T-helper 1 cell treated with Interleukin-12 subunit alpha and Interleukin-12 subunit beta and Interleukin-4 antibody, amounts not matched to agents 30 ng/mL and 1 ng/mL, for 36 hours (primary cell): ENCODE measurements at regions not wholly inside any gene's neighbourhood (a gene's known extent, or its start where the extent isn't known, plus 50 kb on each side); places are given as distances from the start of the nearest gene placed in this dataset.

Source experiments
- intact Hi-C: fragments of 100-400 bp; cut with micrococcal nuclease; formaldehyde crosslinking; loops from one replicate; pipeline ENCODE4 v1.15.1; 2024

GRCh38 chr9:85264695-85265094 is 477.1 kb downstream of the AGTPBP1 start:
- intact Hi-C loops = no loop called here

GRCh38 chr9:85263288-85263687 is 478.5 kb downstream of the AGTPBP1 start:
- intact Hi-C loops = no loop called here

GRCh38 chr9:85262333-85262732 is 479.4 kb downstream of the AGTPBP1 start:
- intact Hi-C loops = no loop called here

GRCh38 chr9:85260275-85260845 is 481.4 kb downstream of the AGTPBP1 start:
- intact Hi-C loops = no loop called here

GRCh38 chr9:85258823-85259370 is 482.9 kb downstream of the AGTPBP1 start:
- intact Hi-C loops = loop anchor here (1.0 kb wide), 1 partner anchor 862 kb away; no protein-coding TSS in a partner anchor

- intact Hi-C loops = loop anchor here (1.0 kb wide), 1 partner anchor 861 kb away; no protein-coding TSS in a partner anchor
Measured at GRCh38 chr9:85258236-85258635, 483.5 kb downstream of the AGTPBP1 start.

- intact Hi-C loops = no loop called here
Measured at GRCh38 chr9:85249313-85249621, 492.5 kb downstream of the AGTPBP1 start.

- intact Hi-C loops = no loop called here
Measured at GRCh38 chr9:85248514-85249312, 493.0 kb downstream of the AGTPBP1 start.

GRCh38 chr9:85246541-85246940 is 495.2 kb downstream of the AGTPBP1 start:
- intact Hi-C loops = no loop called here

- intact Hi-C loops = no loop called here
Measured at GRCh38 chr9:85244856-85245255, 496.9 kb downstream of the AGTPBP1 start.

GRCh38 chr9:85243977-85244376 is 497.8 kb downstream of the AGTPBP1 start:
- intact Hi-C loops = no loop called here

GRCh38 chr9:85237478-85237877 is 504.3 kb downstream of the AGTPBP1 start:
- intact Hi-C loops = no loop called here

- intact Hi-C loops = no loop called here
Measured at GRCh38 chr9:85230081-85230480, 511.7 kb downstream of the AGTPBP1 start.

GRCh38 chr9:85228111-85228855 is 513.5 kb downstream of the AGTPBP1 start:
- intact Hi-C loops = no loop called here

GRCh38 chr9:85225180-85225579 is 516.6 kb downstream of the AGTPBP1 start:
- intact Hi-C loops = no loop called here

GRCh38 chr9:85224729-85225128 is 517.0 kb downstream of the AGTPBP1 start:
- intact Hi-C loops = no loop called here

- intact Hi-C loops = no loop called here
Measured at GRCh38 chr9:85224301-85224700, 517.5 kb downstream of the AGTPBP1 start.

- intact Hi-C loops = no loop called here
Measured at GRCh38 chr9:85223506-85224125, 518.1 kb downstream of the AGTPBP1 start.

- intact Hi-C loops = no loop called here
Measured at GRCh38 chr9:85216601-85217000, 525.2 kb downstream of the AGTPBP1 start.

GRCh38 chr9:85215961-85216360 is 525.8 kb downstream of the AGTPBP1 start:
- intact Hi-C loops = no loop called here

- intact Hi-C loops = no loop called here
Measured at GRCh38 chr9:85215416-85215815, 526.3 kb downstream of the AGTPBP1 start.
